RWPE1 (cell line): ENCODE measurements at regions not wholly inside any gene's neighbourhood (a gene's known extent, or its start where the extent isn't known, plus 50 kb on each side); places are given as distances from the start of the nearest gene placed in this dataset.
"Not testable (repeated sequence)": the region's sequence is repeated elsewhere in the genome, so short reads cannot be mapped to it uniquely, and the experiment has no call there.

Experiments used
- CTCF ChIA-PET: fragments of 350-600 bp; sonication (Branson Sonifier 250); formaldehyde crosslinking; extraction: SDS; loops from one replicate; lab custom pipeline; 2021; lab: Yijun Ruan, JAX
- POLR2A ChIA-PET: fragments of 400-600 bp; formaldehyde crosslinking; extraction: SDS; loops from one replicate; lab custom pipeline; 2020; ENCODE audit warnings: antibody characterized with exemption; ENCODE audit not compliant: low non-redundant PET; lab: Yijun Ruan, JAX
- DNase-seq: peaks from one replicate; pipeline ENCODE4 v3.0.0; 2012; ENCODE audit warnings: low spot score
- H3K27ac ChIP-seq: fragments of 450-650 bp; 2 replicates; pipeline ENCODE4 v1.5.1; 2017
- CTCF ChIP-seq: fragments of 450-650 bp; conservative IDR thresholded peaks from 2 replicates; pipeline ENCODE4 v1.5.1; 2017; ENCODE audit warnings: low read depth, mild to moderate bottlenecking

- H3K27ac ChIP-seq: no peak overlapping the region
- ChIA-PET CTCF (no interaction called here), POLR2A (no interaction called here)
- DNase-seq: no peak
- no peak for TF ChIP-seq CTCF
Measured at GRCh38 chr5:108561416-108562204, 179.7 kb upstream of the FBXL17 start.

- no peak overlapping the region for H3K27ac ChIP-seq
- POLR2A ChIA-PET: no interaction called here
- no peak for DNase-seq
- TF ChIP-seq CTCF: no peak
- CTCF ChIA-PET: no interaction called here
Measured at GRCh38 chr5:108560581-108560980, 178.7 kb upstream of the FBXL17 start.

- ChIA-PET CTCF (no interaction called here), POLR2A (no interaction called here)
- H3K27ac ChIP-seq: no peak overlapping the region
- TF ChIP-seq CTCF: no peak
- no peak for DNase-seq
Measured at GRCh38 chr5:108560166-108560565, 178.3 kb upstream of the FBXL17 start.

GRCh38 chr5:108558840-108559239, 176.9 kb upstream of the FBXL17 start:
- H3K27ac ChIP-seq, DNase-seq, CTCF ChIA-PET, POLR2A ChIA-PET: not testable (repeated sequence)

GRCh38 chr5:108558142-108558541, 176.2 kb upstream of the FBXL17 start:
- CTCF ChIA-PET, DNase-seq, H3K27ac ChIP-seq, POLR2A ChIA-PET: not testable (repeated sequence)

GRCh38 chr5:108557686-108558085, 175.8 kb upstream of the FBXL17 start:
- ChIA-PET CTCF (no interaction called here), POLR2A (no interaction called here)
- no peak for TF ChIP-seq CTCF
- no peak for DNase-seq
- no peak overlapping the region for H3K27ac ChIP-seq

- DNase-seq: no peak
- CTCF ChIA-PET: no interaction called here
- POLR2A ChIA-PET: no interaction called here
- H3K27ac ChIP-seq: no peak overlapping the region
- no peak for TF ChIP-seq CTCF
Measured at GRCh38 chr5:108556441-108557145, 174.7 kb upstream of the FBXL17 start.
